ENCODE measurements at regions not wholly inside any gene's neighbourhood (a gene's known extent, or its start where the extent isn't known, plus 50 kb on each side); places are given as distances from the start of the nearest gene placed in this dataset.

- DNase-seq (ENCODE audit: low read depth) = no peak
These were observed 552.1 kb downstream of the DCDC2C start for GRCh38 chr2:4255491-4255890.

- DNase-seq (ENCODE audit: low read depth) = no peak
These were observed 553.0 kb downstream of the DCDC2C start for GRCh38 chr2:4256351-4256750.

- DNase-seq (ENCODE audit: low read depth) = no peak
These were observed 555.2 kb downstream of the DCDC2C start for GRCh38 chr2:4258563-4258962.

GRCh38 chr2:4265936-4266335 is 562.6 kb downstream of the DCDC2C start:
- no peak for DNase-seq (ENCODE audit: low read depth)

DNA sequence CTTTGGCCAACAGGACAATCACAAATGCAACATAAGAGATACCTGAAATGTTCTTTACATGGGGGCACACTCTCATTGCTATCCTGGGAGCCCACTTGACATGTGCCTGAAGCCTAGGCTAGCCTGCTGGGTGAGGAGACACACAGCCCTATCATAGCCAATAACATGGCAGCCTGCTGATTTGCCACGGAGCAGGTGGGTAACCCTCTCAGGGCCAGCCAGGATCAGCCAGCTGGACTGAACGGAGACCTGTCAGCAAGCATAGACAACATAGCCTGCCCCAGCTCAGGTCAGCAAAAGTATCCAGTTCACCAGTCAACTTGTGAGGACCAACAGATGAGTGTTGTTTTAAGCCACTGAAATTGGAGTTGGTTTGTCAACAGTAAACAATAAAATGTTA is 566.5 kb downstream of the DCDC2C start:
- DNase-seq (ENCODE audit: low read depth) = no peak

DNA sequence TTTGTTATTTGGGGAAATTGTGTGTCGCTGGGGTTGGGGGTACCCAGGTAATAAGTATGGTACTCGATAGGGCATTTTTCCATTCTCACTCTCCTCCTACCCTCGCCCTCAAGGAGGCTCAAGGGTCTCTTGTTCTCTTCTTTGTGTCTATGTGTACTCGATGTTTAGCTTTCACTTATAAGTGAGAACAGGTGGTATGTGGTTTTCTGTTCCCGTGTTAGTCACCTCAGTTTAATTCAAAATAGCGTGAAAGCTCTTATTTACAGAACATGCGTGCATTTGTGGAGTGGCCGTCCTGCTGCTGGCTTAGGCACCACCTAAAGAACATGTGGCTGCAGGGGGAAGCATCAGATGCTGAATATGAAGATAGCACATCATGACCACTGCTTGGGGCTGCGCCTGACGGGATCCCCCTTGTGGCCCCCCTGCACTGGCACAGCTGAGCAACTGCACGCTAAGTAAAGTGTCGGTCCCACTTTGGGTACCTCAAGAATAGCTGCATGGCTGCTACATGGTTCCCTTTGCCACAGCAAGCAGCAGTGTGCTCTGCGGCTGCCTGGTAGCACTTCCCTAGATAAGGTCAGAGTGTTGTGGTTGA is 569.0 kb downstream of the DCDC2C start:
- DNase-seq (ENCODE audit: low read depth) = no peak

DNA sequence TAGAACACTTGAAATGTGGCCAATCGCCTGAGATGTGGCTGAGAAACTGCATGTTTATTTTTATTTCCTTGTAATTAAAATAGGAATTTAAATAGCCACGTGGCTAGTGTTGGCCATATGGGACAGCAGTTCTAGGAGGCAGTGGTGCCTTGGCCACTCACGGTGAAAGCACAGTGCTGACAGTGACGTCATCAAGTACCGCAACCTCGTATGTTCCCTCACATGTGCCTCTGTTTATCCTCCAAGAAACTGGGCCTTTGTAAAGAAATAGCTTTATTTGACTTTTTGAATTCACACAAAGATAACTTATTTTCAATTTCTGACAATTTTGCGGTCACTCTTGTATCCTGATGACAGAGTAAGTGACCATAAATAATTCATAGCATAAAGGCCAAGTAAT is 575.0 kb downstream of the DCDC2C start:
- DNase-seq (ENCODE audit: low read depth) = no peak

DNA sequence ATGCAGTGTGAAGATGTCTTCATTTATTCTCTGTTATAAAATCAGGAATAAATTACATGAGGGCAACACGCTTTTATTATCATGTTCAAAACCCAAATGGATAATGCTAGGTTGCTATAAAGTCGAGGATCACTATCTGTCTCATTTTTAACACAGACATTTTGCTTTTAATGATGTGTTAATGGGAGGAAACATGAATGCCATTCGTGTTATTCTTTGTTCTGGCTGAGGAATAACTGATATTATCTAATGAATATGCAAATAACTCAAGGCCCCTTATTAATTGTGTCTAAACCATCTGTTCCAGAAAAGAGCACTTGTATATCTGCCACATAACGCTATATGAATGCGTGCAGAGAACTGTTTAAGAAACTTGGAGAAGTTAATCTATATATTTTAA is 576.1 kb downstream of the DCDC2C start:
- DNase-seq (ENCODE audit: low read depth) = no peak

DNA sequence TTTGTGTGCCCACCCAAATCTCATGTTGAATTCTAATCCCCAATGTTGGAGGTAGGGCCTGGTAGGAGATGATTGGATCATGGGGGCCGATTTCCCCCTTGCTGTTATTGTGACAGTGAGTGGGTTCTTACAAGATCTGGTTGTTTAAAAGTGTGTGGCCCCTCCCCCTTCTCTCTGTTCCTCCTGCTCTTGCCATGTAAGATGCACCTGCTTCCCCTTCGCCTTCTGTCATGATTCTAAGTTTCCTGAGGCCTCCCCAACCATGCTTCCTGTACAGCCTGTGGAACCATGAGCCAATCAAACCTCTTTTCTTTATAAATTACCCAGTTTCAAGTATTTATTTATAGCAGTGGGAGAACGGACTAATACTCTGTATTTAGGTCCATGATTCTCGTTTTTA is 588.1 kb downstream of the DCDC2C start:
- no peak for DNase-seq (ENCODE audit: low read depth)

- no peak for DNase-seq (ENCODE audit: low read depth)
These were observed 592.3 kb downstream of the DCDC2C start for GRCh38 chr2:4295680-4296079.

GRCh38 chr2:4300616-4301015 is 597.2 kb downstream of the DCDC2C start:
- no peak for DNase-seq (ENCODE audit: low read depth)

DNA sequence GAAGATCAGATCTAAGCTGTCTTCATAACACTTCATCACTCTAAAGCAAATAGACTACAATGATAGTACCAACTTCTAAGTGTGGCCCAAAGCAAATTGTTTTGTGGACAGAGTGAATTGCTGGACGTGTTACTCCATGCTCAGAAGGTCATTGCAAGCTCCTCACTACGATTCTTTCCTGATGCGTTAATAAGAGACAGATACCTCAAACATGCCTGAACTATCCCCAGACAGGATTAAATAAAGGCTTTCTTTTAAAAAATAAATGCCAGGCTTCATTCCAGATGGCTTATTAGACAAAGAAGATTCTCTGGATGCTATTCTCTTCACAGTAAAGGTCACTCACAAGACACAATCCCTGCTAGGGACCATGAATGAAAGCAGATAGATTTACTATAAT is 621.2 kb downstream of the DCDC2C start:
- DNase-seq (ENCODE audit: low read depth) = no peak

- DNase-seq (ENCODE audit: low read depth) = no peak
These were observed 633.5 kb downstream of the DCDC2C start for GRCh38 chr2:4336864-4337263.

GRCh38 chr2:4338345-4338744 is 635.0 kb downstream of the DCDC2C start:
- DNase-seq (ENCODE audit: low read depth) = no peak

GRCh38 chr2:4340536-4340935 is 637.2 kb downstream of the DCDC2C start:
- DNase-seq (ENCODE audit: low read depth) = no peak

DNA sequence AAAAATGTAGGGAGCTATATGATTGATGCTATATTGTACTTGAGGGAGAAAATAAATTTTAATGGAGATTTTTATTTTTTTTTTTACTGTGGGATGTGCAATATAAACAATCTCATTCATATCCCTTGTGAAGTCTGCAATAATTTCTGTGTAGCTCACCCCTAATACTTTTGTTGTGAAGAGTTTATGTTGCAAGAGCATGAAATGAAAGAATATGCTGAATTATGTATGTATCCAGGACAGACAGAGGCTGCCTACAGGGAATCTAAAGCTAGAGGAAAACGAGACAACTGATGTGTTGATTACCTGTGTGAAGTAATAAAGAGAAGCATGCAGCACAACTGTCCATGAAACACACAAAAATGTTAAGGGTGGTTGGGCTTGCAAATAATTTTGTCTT is 643.3 kb downstream of the DCDC2C start:
- DNase-seq (ENCODE audit: low read depth) = no peak

- DNase-seq (ENCODE audit: low read depth) = no peak
These were observed 650.3 kb downstream of the DCDC2C start for GRCh38 chr2:4353668-4354067.

DNA sequence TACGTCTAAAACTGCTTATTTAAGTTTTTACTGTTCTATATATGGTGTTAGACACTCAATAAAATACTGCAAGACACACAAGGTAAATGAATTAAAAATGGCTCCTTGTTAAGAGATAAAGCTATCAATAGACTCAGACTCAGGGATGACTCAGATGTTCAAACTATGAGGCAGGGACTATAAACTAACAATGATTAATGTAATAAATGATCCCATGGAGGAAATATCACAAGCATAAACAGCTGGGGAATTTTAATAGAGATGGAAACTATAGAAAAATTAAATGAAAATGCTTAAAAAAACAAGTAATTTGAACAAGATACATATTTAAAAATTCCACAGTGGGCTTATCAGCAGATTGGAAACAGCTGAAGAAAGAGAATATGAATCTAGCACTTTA is 650.8 kb downstream of the DCDC2C start:
- DNase-seq (ENCODE audit: low read depth) = no peak

GRCh38 chr2:4354678-4355077 is 651.3 kb downstream of the DCDC2C start:
- no peak for DNase-seq (ENCODE audit: low read depth)

GRCh38 chr2:4356109-4356508 is 652.7 kb downstream of the DCDC2C start:
- no peak for DNase-seq (ENCODE audit: low read depth)

DNA sequence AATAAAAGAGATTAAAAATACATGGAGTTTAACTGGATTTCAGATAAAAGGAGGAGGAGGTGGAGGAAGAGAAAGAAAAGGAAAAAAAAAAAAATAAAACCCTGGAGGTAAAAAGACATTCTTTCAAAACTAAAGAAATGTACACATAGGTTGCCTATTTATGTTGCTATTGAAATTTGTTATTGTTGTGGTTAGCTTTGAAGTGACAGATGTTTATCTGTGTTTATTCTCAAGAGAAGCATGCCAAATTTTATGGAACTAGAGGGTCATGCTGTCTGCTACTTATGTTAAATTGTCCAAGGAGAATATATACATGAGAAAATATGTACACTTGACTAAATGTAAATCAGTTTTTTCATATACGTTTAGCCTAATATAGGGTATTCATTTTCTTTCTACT is 653.2 kb downstream of the DCDC2C start:
- no peak for DNase-seq (ENCODE audit: low read depth)

- DNase-seq (ENCODE audit: low read depth) = no peak
These were observed 653.7 kb downstream of the DCDC2C start for GRCh38 chr2:4357121-4357520.

- no peak for DNase-seq (ENCODE audit: low read depth)
These were observed 655.5 kb downstream of the DCDC2C start for GRCh38 chr2:4358837-4359236.

GRCh38 chr2:4368907-4369306 is 665.5 kb downstream of the DCDC2C start:
- no peak for DNase-seq (ENCODE audit: low read depth)
